GM23338 (cell line): ENCODE measurements at regions not wholly inside any gene's neighbourhood (a gene's known extent, or its start where the extent isn't known, plus 50 kb on each side); places are given as distances from the start of the nearest gene placed in this dataset.

Experiments
- CREB1 ChIP-seq: fragments of 250-450 bp; sonication (Bioruptor Pico); IDR thresholded peaks from 2 replicates; pipeline ENCODE4 v1.5.0; 2020; ENCODE audit warnings: low read depth, mild to moderate bottlenecking, moderate library complexity
- EZH2 ChIP-seq: fragments of 200-600 bp; sonication (generic); IDR thresholded peaks from one replicate; pipeline ENCODE4 v1.8.0; 2017; ENCODE audit warnings: antibody characterized with exemption, mild to moderate bottlenecking, low read depth; ENCODE audit not compliant: unreplicated experiment
- EZH2phosphoT487 ChIP-seq: fragments of 200-600 bp; sonication (generic); IDR thresholded peaks from one replicate; pipeline ENCODE4 v1.8.1; 2018; ENCODE audit warnings: antibody characterized with exemption; ENCODE audit not compliant: unreplicated experiment
- JUNB ChIP-seq: IDR thresholded peaks from one replicate; pipeline ENCODE4 v1.6.1; 2016; ENCODE audit warnings: antibody characterized with exemption; ENCODE audit not compliant: unreplicated experiment
- POLR2AphosphoS5 ChIP-seq: IDR thresholded peaks from 2 replicates; pipeline ENCODE4 v1.6.1; 2016; ENCODE audit warnings: antibody characterized with exemption, low read depth
- ZNF331 ChIP-seq: fragments of 250-450 bp; sonication (Bioruptor Pico); IDR thresholded peaks from 2 replicates; pipeline ENCODE4 v1.5.0; 2020; ENCODE audit warnings: low read depth, mild to moderate bottlenecking, moderate library complexity
- TF ChIP-seq, protein P1 (sequence below), 2 experiments: fragments of 200-600 bp in 1 of 2; sonication (generic) in 1 of 2; conservative IDR thresholded peaks; 2 replicates each; pipeline versions ENCODE4 v1.5.1 to v1.6.1; 2016 to 2017; ENCODE audit warnings: antibody characterized with exemption in 2 of 2, low read depth in 2 of 2, mild to moderate bottlenecking in 2 of 2, moderate library complexity in 1 of 2
- TF ChIP-seq, protein P2 (sequence below): IDR thresholded peaks from one replicate; pipeline ENCODE4 v1.6.1; 2018; ENCODE audit warnings: antibody characterized with exemption; ENCODE audit not compliant: unreplicated experiment

DNA sequence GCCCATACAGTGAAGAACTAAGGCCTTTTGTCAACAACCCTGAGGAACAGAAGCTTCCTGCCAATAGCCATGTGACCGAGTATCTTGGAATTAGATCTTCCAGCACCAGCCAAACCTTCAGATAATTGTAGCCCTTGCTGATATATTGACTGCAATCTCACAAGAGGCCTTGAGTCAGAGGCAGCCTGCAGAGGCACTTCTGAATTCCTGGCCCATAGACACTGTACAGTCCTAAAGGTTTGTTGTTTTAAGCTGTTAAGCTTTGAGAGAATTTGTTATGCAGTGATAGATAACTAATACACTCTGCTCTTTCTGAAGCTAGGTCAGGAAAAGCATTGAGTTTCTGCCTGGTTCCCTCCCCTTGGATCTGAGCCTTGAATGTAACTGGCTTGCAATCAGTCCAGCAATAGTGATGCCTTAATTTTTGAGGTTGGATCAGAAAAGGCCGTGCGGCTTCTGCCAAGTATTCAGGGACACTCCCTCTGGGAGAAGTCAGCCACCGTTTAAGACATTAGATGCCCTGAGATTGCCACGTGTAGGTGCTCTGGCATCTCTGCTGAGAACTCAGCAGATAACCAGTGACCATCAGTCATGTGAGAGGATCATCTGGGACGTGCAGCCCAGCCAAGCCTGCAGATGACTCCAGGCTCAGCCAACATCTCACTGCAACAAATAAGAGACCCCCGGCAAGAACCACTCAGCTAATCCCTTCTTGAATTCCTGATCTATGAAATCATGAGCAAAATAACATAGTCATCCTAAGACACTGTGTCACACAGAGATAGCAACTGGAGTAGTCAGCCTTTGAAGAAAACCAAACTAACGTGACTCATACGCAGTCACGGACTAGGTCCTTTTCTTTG lies 126.8 kb upstream of the STC2 start:
- TF ChIP-seq, protein P1, sequence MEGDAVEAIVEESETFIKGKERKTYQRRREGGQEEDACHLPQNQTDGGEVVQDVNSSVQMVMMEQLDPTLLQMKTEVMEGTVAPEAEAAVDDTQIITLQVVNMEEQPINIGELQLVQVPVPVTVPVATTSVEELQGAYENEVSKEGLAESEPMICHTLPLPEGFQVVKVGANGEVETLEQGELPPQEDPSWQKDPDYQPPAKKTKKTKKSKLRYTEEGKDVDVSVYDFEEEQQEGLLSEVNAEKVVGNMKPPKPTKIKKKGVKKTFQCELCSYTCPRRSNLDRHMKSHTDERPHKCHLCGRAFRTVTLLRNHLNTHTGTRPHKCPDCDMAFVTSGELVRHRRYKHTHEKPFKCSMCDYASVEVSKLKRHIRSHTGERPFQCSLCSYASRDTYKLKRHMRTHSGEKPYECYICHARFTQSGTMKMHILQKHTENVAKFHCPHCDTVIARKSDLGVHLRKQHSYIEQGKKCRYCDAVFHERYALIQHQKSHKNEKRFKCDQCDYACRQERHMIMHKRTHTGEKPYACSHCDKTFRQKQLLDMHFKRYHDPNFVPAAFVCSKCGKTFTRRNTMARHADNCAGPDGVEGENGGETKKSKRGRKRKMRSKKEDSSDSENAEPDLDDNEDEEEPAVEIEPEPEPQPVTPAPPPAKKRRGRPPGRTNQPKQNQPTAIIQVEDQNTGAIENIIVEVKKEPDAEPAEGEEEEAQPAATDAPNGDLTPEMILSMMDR (conservative IDR thresholded peaks at IDR 0.05; ENCODE audit: low read depth in 2 of 2): no peak
- no peak for TF ChIP-seq EZH2
- TF ChIP-seq EZH2phosphoT487: no peak
- TF ChIP-seq, protein P2, sequence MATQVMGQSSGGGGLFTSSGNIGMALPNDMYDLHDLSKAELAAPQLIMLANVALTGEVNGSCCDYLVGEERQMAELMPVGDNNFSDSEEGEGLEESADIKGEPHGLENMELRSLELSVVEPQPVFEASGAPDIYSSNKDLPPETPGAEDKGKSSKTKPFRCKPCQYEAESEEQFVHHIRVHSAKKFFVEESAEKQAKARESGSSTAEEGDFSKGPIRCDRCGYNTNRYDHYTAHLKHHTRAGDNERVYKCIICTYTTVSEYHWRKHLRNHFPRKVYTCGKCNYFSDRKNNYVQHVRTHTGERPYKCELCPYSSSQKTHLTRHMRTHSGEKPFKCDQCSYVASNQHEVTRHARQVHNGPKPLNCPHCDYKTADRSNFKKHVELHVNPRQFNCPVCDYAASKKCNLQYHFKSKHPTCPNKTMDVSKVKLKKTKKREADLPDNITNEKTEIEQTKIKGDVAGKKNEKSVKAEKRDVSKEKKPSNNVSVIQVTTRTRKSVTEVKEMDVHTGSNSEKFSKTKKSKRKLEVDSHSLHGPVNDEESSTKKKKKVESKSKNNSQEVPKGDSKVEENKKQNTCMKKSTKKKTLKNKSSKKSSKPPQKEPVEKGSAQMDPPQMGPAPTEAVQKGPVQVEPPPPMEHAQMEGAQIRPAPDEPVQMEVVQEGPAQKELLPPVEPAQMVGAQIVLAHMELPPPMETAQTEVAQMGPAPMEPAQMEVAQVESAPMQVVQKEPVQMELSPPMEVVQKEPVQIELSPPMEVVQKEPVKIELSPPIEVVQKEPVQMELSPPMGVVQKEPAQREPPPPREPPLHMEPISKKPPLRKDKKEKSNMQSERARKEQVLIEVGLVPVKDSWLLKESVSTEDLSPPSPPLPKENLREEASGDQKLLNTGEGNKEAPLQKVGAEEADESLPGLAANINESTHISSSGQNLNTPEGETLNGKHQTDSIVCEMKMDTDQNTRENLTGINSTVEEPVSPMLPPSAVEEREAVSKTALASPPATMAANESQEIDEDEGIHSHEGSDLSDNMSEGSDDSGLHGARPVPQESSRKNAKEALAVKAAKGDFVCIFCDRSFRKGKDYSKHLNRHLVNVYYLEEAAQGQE: no peak
- TF ChIP-seq POLR2AphosphoS5: no peak
- TF ChIP-seq JUNB: no peak
- TF ChIP-seq CREB1: no peak
- TF ChIP-seq ZNF331 (CRISPR knock-in tag): no peak
